ENCODE measurements at regions not wholly inside any gene's neighbourhood (a gene's known extent, or its start where the extent isn't known, plus 50 kb on each side); places are given as distances from the start of the nearest gene placed in this dataset.

DNA sequence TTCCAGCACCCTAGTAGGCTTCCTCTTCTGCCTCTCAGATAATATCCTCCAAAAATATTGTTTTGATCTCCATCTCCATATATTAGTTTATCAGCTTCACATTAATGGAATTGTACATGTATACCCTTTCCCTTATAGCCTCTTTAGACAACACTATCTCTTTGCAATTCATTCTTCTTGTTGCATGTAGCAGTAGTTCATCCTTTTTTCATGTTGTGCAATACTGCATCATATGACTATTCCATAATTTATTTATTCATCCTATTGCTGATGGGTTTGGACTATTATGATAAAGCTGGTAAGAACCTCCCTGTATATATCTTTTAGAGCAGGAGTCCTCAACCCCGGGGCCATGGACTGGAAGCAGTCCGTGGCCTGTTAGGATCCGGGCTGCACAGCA lies 148.2 kb upstream of the FAT1 start:
- Histone ChIP-seq H3K4ac (replicated peaks; ENCODE audit: insufficient read length, low read depth, low read length) (no peak overlapping the region), H3K4me3 (ENCODE audit: extremely low read depth in 1 of 4, insufficient read depth in 2 of 4, low read depth in 3 of 4, low read length in 4 of 4) (no peak overlapping the region), H4K20me1 (replicated peaks in 1 of 2; ENCODE audit: control insufficient read depth in 1 of 2, insufficient read depth in 2 of 2, low read length in 2 of 2) (no peaks in the 10 kb centered on the region), H3K56ac (replicated peaks; ENCODE audit: insufficient read length, low read depth, low read length) (no peak overlapping the region), H4K91ac (replicated peaks; ENCODE audit: insufficient read length, low read length) (no peak overlapping the region), H2BK5ac (ENCODE audit: low read depth, low read length) (no peak overlapping the region), H3K14ac (ENCODE audit: insufficient read length) (no peak overlapping the region), H3K79me1 (ENCODE audit: low read depth, low read length) (no peaks in the 10 kb centered on the region), H2AFZ (ENCODE audit: low read length) (no peak overlapping the region), H3K27me3 (replicated peaks in 1 of 4; ENCODE audit: control insufficient read depth in 3 of 4, extremely low read depth in 1 of 4, insufficient read depth in 3 of 4, low read length in 3 of 4) (no peaks in the 10 kb centered on the region), H3K4me1 (replicated peaks in 1 of 4; ENCODE audit: control insufficient read depth in 3 of 4, insufficient read depth in 4 of 4, low read length in 3 of 4) (no peaks in the 10 kb centered on the region), H3K4me2 (ENCODE audit: insufficient read depth in 1 of 2, low read depth in 2 of 2, low read length in 2 of 2) (no peak overlapping the region), H2BK120ac (replicated peaks; ENCODE audit: low read depth, low read length) (no peak overlapping the region), H3K23me2 (ENCODE audit: low read depth, low read length) (no peaks in the 10 kb centered on the region), H3K18ac (ENCODE audit: extremely low read depth, low read length) (no peak overlapping the region), H2AK5ac (ENCODE audit: low read depth, low read length) (no peak overlapping the region), H3K27ac (ENCODE audit: low read depth, low read length) (no peak overlapping the region), H3K9ac (replicated peaks in 1 of 4; ENCODE audit: extremely low read depth in 1 of 4, low read depth in 3 of 4, low read length in 3 of 4) (no peak overlapping the region), H3K23ac (ENCODE audit: insufficient read length) (no peak overlapping the region), H2BK12ac (ENCODE audit: low read depth, low read length) (no peak overlapping the region), H4K5ac (ENCODE audit: insufficient read length, low read depth, low read length) (no peak overlapping the region), H3K36me3 (ENCODE audit: control insufficient read depth in 2 of 4, insufficient read depth in 4 of 4, low read length in 3 of 4) (no peaks in the 10 kb centered on the region), H2BK20ac (ENCODE audit: low read length) (no peak overlapping the region), H2BK15ac (ENCODE audit: low read length) (no peak overlapping the region), H3K79me2 (ENCODE audit: control insufficient read depth in 1 of 2, insufficient read depth in 2 of 2, low read length in 2 of 2) (no peaks in the 10 kb centered on the region), H3K9me3 (ENCODE audit: insufficient read depth in 2 of 2, low read depth in 1 of 2, low read length in 1 of 2) (peaks cover 3 to 4% of the 10 kb centered on the region in 2 experiments; a peak in 2 of 4 replicates), H4K8ac (ENCODE audit: extremely low read depth, insufficient read depth, low read length) (no peak overlapping the region)
- ChIA-PET CTCF (ENCODE audit: partially characterized antibody) (no interaction called here), POLR2A (ENCODE audit: partially characterized antibody) (interaction anchor here (0.7 kb wide), 1 partner anchor 11 kb away, joined by 3 read pairs; no protein-coding TSS in a partner anchor)
- FAIRE-seq, result no peak
- 100% methylated on average over 3 of the region's 3 CpGs; no CpG with 5 or more reads in 1 of the 2 experiments for WGBS, 2 experiments (ENCODE audit: extremely low coverage in 1 of 2, insufficient coverage in 1 of 2, insufficient read length in 1 of 2, insufficient replicate concordance in 2 of 2, low coverage in 1 of 2, low lambda C conversion rate in 2 of 2, missing lambda C conversion rate in 1 of 2)
- no peak for DNase-seq (ENCODE audit: low read depth in 1 of 2, low spot score in 2 of 2)
- TF ChIP-seq CREB1 (IDR thresholded peaks at IDR 0.05), result no peak
- no peak for TF ChIP-seq EZH2 (IDR thresholded peaks at IDR 0.05; ENCODE audit: low read depth, low read length, severe bottlenecking)
- no peak for TF ChIP-seq TAF1 (IDR thresholded peaks at IDR 0.05; ENCODE audit: low read depth, low read length)
- no peak for TF ChIP-seq JUN (IDR thresholded peaks at IDR 0.05; ENCODE audit: low read depth, low read length)
- TF ChIP-seq, protein P1, sequence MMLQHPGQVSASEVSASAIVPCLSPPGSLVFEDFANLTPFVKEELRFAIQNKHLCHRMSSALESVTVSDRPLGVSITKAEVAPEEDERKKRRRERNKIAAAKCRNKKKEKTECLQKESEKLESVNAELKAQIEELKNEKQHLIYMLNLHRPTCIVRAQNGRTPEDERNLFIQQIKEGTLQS (IDR thresholded peaks at IDR 0.05; ENCODE audit: insufficient read depth, low read depth, low read length), result no peak
- TF ChIP-seq RNF2 (IDR thresholded peaks at IDR 0.05; ENCODE audit: borderline replicate concordance, low read depth, low read length, missing control alignments, poor library complexity, severe bottlenecking), result no peak
- TF ChIP-seq, protein P2, sequence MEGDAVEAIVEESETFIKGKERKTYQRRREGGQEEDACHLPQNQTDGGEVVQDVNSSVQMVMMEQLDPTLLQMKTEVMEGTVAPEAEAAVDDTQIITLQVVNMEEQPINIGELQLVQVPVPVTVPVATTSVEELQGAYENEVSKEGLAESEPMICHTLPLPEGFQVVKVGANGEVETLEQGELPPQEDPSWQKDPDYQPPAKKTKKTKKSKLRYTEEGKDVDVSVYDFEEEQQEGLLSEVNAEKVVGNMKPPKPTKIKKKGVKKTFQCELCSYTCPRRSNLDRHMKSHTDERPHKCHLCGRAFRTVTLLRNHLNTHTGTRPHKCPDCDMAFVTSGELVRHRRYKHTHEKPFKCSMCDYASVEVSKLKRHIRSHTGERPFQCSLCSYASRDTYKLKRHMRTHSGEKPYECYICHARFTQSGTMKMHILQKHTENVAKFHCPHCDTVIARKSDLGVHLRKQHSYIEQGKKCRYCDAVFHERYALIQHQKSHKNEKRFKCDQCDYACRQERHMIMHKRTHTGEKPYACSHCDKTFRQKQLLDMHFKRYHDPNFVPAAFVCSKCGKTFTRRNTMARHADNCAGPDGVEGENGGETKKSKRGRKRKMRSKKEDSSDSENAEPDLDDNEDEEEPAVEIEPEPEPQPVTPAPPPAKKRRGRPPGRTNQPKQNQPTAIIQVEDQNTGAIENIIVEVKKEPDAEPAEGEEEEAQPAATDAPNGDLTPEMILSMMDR (IDR thresholded peaks at IDR 0.05; ENCODE audit: control extremely low read depth in 1 of 3, insufficient read depth in 1 of 3, low read depth in 1 of 3, low read length in 3 of 3), result no peak
- no peak for TF ChIP-seq RXRA (IDR thresholded peaks at IDR 0.05; ENCODE audit: insufficient read depth, low read depth, low read length)
- TF ChIP-seq MAFK (IDR thresholded peaks at IDR 0.05; ENCODE audit: low read depth, low read length), result no peak
- TF ChIP-seq CBX8 (IDR thresholded peaks at IDR 0.05; ENCODE audit: borderline replicate concordance, low read depth, low read length), result no peak
- TF ChIP-seq PHF8 (conservative IDR thresholded peaks at IDR 0.05; ENCODE audit: low read depth, low read length), result no peak
- TF ChIP-seq CHD1 (IDR thresholded peaks at IDR 0.05; ENCODE audit: low read depth, low read length), result no peak

All from H1 (cell line).